Rectal smooth muscle tissue (tissue), 1 donor: ENCODE measurements at regions not wholly inside any gene's neighbourhood (a gene's known extent, or its start where the extent isn't known, plus 50 kb on each side); places are given as distances from the start of the nearest gene placed in this dataset.

ENCODE experiments used
- H3K27ac ChIP-seq: one replicate; pipeline ENCODE4 v1.7.0; 2013; ENCODE audit warnings: low read depth, low read length, inconsistent platforms
- H3K27me3 ChIP-seq: one replicate; pipeline ENCODE4 v1.7.0; 2013; ENCODE audit warnings: low read length; ENCODE audit not compliant: control insufficient read depth, insufficient read depth
- H3K36me3 ChIP-seq: one replicate; pipeline ENCODE4 v1.7.0; 2013; ENCODE audit warnings: low read length; ENCODE audit not compliant: control insufficient read depth, insufficient read depth
- H3K4me1 ChIP-seq: one replicate; pipeline ENCODE4 v1.7.0; 2013; ENCODE audit warnings: low read length; ENCODE audit not compliant: control insufficient read depth, insufficient read depth
- H3K4me3 ChIP-seq: one replicate; pipeline ENCODE4 v1.7.0; 2013; ENCODE audit warnings: low read length
- H3K9ac ChIP-seq: one replicate; pipeline ENCODE4 v1.7.0; 2013; ENCODE audit warnings: low read length

DNA sequence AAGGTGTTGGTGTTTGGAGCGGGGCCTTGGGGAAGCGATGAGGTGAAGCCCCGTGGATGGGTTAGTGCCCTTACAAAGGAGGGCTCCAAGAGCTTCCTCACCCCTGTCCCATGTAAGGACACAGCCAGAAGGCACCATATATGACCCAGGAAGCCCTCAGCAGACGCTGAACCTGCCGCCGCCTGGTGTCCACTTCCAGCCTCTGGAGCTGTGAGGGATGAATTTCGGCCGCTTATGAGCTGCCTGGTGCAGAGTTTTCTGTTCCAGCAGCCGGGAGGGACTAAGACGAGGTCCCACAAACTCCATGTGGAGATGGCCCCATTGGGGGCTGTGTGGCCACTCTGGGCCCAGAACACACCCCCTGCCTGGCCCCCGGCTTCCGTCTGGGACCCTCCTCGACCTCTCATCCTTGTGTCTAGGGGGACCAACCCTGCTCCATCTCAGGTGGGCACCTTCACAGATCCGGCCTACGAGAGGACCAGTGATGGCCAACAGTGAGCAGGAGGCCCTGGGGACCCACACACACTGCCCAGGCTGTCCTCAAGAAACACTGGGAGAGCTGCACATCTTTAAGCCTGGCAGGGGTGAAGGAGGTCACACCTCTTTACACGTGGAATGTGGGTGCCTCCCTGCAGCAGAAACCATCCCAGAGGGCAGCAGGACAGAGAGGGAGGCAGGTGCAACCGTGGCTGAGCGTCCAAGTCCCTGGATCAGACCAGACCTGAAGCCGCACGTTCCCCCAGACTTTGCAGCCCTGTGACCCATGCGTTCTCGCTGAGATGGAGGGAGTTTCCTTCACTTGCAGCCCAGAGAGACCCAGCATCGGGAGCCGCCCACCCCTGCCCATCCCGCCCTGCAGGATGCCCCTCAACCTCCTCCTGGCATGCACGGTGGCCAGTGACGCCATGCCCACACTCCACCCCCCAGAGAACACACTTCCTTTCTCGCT lies 96.1 kb downstream of the PDGFA start:
- no peaks in the 10 kb centered on the region for H3K27me3 ChIP-seq
- no peaks in the 10 kb centered on the region for H3K4me1 ChIP-seq
- H3K9ac ChIP-seq = no peak overlapping the region
- H3K36me3 ChIP-seq = no peaks in the 10 kb centered on the region
- H3K27ac ChIP-seq = no peak overlapping the region
- H3K4me3 ChIP-seq = no peak overlapping the region

DNA sequence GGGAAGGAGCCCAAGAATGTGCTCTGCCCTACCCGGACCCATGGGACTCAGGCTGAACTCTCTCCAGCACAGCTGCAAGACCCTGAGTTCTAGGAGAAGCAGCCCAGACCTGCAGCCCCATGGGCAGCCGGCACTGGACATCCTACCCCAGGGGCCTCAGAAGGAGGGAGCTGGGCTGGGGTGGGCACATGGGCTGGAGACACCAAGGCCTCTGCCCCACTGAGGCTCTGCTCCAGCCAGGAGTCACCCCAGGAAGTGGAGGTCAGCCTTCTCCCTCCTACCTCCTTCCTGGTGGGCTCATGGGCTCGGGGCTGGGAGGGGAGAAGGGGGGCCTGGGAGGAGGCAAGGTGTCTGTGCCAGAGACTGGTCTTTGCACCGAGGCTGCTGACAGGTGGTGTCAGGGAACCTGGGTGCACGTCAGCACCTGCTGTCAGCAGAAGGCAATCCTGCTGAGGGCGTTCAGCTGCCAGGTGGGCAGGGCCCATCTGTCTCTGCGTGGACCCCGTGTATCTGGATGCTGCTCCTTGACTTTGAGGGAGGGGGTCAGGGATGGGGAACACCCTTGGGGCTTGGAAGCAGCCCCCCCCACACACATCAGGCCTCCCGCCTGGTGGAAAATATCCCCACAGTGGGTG lies 95.2 kb downstream of the PDGFA start:
- H3K36me3 ChIP-seq = no peaks in the 10 kb centered on the region
- H3K9ac ChIP-seq = no peak overlapping the region
- no peaks in the 10 kb centered on the region for H3K4me1 ChIP-seq
- H3K27ac ChIP-seq = peak overlapping the region; percentile 21
- H3K4me3 ChIP-seq = no peak overlapping the region
- no peaks in the 10 kb centered on the region for H3K27me3 ChIP-seq

DNA sequence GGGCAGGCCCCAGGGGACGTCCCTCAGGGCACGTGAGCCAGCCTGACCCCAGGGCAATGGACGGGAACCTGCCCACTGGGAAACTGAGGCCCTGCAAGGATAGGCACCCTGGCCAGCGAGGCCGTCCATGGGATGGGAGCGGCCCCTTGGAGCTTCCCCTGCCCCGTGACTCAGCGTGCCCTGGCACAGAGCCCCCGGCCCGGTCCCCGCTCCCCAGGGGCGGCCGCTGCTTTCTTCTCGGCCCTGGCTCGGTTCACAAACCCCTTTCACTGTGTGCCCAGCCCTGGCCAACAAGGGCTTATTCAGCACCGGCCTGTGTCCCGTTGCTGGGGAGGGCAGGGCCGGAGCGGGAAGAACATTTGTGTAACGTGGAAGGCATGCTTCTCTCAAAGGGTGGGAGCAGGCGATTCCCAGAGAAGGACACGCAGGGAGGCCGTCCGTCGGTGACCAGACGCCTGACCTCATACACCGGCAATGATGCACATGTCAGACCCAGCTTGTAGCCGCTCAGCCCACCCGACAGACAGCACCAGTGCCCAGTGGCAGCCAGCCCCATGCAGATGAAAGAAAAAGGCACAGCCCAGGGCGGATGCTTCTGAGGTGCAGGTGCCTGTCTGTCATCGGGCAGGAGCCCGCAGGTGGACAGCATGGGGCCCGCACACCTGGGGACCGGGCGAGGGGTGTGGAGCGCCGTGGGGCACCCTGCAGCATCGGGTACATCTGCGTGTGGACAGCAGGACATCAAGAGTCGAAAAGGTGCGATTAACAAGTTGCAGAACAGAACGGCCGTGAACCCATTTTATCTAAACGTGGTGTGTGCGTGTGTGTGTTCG lies 94.5 kb downstream of the PDGFA start:
- Histone ChIP-seq H3K36me3 (no peaks in the 10 kb centered on the region), H3K9ac (no peak overlapping the region), H3K4me1 (no peaks in the 10 kb centered on the region), H3K27ac (peak overlapping the region; percentile 43), H3K4me3 (no peak overlapping the region), H3K27me3 (no peaks in the 10 kb centered on the region)

DNA sequence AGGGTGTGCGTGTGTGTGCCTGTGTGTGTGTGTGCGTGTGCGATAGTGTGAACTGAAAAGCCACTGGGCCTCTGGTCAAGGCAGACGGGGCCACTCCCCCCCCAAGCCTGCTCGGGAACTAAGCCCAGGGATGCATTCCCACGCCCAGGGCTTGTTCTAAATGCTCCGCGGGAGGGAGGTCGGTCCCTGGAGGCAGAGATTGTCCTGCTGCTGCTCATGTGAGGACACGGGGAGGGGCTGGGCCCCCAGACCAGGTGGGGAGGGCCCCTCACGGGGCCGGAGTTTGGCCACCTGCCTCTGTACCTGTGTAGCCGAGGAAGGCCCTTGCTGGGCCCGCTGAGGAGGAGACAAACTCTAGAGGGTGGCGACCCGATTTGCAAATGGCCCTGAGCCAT lies 93.9 kb downstream of the PDGFA start:
- no peak overlapping the region for H3K9ac ChIP-seq
- H3K4me3 ChIP-seq = no peak overlapping the region
- H3K4me1 ChIP-seq = no peaks in the 10 kb centered on the region
- peak overlapping the region; percentile 43 for H3K27ac ChIP-seq
- H3K36me3 ChIP-seq = no peaks in the 10 kb centered on the region
- H3K27me3 ChIP-seq = no peaks in the 10 kb centered on the region

DNA sequence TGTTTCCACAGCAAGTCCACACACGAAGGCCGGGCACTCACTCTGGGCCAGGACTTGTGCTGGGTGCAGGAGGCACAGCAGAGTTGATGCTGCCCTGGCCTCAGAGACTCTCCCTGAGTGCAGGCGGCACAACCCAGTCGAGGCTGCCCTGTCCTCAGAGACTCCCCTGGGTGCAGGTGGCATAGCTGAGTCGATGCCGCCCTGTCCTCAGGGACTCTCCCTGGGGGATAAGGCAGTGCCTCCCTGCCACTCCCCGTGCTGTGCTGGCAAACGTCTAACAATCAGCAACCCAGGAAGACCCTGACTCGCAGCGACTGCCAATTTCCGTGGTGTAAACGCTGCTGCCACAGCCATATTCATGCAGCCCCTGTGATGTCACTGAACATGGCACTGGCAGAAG lies 93.1 kb downstream of the PDGFA start:
- Histone ChIP-seq H3K27ac (no peak overlapping the region), H3K4me3 (no peak overlapping the region), H3K9ac (no peak overlapping the region), H3K36me3 (no peaks in the 10 kb centered on the region), H3K4me1 (no peaks in the 10 kb centered on the region), H3K27me3 (no peaks in the 10 kb centered on the region)

DNA sequence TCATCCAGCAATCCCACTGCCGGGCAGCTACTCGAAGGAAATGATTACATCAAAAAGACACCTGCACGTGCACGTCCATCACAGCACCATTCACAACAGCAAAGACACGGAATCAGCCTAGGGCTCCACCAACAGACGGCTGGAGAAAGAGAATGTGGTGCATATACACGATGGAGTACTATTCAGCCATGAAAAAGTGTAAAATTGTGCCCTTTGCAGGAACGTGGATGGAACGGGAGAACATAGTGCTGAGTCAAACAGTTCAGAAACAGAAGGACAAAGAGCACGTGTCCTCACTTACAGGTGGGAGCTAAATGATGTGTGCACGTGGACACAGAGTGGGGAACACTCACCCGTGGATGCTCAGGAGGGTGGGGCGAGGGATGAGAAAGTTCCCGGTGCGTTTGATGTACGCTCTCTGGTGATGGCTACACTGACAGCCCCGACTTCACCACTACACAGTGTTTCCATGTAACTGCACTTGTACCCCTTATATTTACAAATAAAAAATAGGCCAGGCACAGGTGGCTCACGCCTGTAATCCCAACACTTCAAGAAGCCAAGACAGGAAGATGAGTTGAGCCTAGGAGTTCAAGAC lies 92.0 kb downstream of the PDGFA start:
- Histone ChIP-seq H3K36me3 (no peaks in the 10 kb centered on the region), H3K27ac (no peak overlapping the region), H3K4me1 (no peaks in the 10 kb centered on the region), H3K9ac (no peak overlapping the region), H3K4me3 (no peak overlapping the region), H3K27me3 (no peaks in the 10 kb centered on the region)

DNA sequence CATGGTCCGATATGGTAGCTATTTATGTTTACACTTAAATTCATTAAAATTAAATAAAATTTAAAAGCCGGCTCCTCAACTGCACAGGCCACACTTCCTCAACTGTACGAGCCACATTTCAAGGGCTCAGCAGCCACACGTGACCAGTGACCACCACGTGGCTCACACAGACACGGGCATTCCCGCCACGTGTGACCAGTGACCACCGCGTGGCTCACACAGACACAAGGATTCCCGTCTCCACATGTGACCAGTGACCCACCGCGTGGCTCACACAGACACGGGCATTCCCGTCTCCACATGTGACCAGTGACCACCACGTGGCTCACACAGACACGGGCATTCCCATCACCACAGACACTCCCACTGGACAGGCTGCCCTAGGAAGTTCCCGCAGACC lies 91.3 kb downstream of the PDGFA start:
- no peak overlapping the region for H3K27ac ChIP-seq
- no peak overlapping the region for H3K9ac ChIP-seq
- H3K36me3 ChIP-seq = no peaks in the 10 kb centered on the region
- H3K27me3 ChIP-seq = no peaks in the 10 kb centered on the region
- H3K4me1 ChIP-seq = no peaks in the 10 kb centered on the region
- H3K4me3 ChIP-seq = no peak overlapping the region

DNA sequence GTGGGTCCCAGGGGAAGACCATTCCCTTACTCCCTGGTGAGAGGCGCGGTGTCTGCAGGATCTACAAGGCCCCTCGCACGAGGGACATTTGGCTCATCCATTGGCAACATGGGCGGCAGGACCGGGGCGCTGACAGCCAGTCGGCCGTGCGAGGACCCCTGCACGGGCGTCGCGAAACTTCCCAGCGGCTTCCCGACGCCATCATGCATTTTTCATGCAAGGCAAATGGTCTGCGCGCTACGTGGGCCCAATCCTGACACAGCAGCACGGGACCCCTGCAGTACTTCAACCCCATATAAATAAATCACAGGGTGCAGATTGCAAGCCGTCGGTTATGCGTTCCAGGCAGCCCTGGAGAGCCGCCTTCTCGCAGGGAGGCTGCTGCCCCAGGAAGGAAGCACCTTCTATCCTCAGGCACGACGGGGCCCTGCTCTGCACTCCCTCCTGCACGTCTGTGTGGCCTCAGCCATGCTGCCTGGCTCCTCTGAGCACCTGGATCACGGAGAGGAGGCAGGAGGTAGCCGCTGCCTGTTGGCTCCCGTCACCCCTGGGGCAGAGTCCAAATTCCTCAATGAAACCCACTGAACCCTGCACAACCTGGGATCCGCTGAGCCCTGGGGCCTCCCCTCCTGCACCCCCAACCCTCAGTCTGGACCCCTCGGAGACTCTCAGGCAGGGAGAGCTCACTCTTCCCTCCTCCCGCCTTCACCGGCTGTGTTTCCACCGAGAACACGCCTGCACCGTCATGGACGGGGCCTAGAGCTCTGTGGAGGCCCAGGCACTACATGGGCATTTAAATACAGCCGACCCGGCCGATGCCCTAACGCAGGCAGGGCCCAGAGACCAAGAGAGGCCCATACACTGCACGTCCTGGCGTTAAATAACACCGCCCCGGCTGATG lies 90.5 kb downstream of the PDGFA start:
- no peaks in the 10 kb centered on the region for H3K36me3 ChIP-seq
- H3K4me1 ChIP-seq = no peaks in the 10 kb centered on the region
- H3K4me3 ChIP-seq = no peak overlapping the region
- no peaks in the 10 kb centered on the region for H3K27me3 ChIP-seq
- no peak overlapping the region for H3K9ac ChIP-seq
- no peak overlapping the region for H3K27ac ChIP-seq

DNA sequence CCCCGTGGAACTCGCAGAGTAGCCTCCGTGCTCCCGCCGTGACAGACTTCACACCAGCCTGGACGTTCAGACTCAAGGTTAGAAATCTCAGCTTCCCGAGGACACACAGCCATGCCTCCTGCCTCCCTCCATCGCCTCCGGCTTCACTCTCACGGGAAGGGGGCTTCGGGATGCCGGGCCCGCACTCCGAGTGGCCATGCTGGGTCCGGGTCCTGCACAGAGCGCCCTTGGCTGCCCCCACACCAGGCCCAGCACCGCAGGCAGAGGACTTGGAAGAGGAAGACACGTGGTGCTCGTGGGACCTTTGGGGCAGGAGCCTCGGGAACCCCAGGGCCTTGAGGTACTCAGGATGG lies 89.8 kb downstream of the PDGFA start:
- Histone ChIP-seq H3K27ac (no peak overlapping the region), H3K4me1 (no peaks in the 10 kb centered on the region), H3K36me3 (no peaks in the 10 kb centered on the region), H3K27me3 (no peaks in the 10 kb centered on the region), H3K4me3 (no peak overlapping the region), H3K9ac (no peak overlapping the region)

DNA sequence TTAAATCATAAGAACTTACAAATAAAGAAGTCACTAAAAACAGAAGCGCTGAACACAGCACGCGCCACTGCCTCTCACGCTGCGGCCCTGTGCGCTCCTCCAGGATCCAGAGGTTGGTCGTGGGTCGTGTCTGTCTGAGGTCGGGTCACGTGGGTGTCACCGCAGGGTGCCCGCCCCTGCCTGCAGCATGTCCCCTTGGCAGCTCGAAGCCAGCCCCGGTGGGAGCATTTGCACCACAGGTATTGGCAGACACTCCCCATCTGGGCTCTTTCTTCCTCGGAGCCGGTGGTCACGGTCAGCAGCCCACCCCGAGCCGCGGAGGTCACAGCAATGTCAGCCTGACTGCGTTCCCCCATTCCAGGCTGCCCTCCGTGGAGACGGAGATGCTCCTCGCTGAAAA lies 88.6 kb downstream of the PDGFA start:
- Histone ChIP-seq H3K9ac (no peak overlapping the region), H3K4me3 (no peak overlapping the region), H3K27ac (no peak overlapping the region), H3K4me1 (no peaks in the 10 kb centered on the region), H3K27me3 (no peaks in the 10 kb centered on the region), H3K36me3 (no peaks in the 10 kb centered on the region)

DNA sequence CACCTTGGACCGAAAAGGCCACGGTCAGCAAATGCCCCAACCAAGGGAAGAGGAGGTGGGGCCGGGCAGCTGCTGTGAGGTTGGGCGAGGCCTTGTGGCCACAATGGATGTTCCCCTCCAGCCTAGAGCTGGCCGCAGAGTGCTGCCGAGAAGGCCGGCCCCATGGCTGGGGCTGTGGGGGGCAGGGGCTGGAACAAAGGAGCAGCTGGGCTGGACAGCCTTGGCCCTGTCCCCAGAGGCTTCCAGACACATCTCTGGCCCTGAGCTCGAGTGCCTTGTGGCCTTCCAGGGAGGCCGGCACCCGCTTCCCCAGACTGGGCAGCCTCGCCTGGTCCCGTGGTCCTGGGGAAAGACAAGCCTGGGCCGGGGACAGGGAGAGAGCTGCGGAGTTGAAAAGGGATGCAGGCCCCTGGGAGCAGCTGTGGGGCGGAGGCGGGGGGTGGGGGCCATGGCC lies 88.0 kb downstream of the PDGFA start:
- H3K9ac ChIP-seq = no peak overlapping the region
- H3K36me3 ChIP-seq = no peaks in the 10 kb centered on the region
- no peaks in the 10 kb centered on the region for H3K4me1 ChIP-seq
- no peaks in the 10 kb centered on the region for H3K27me3 ChIP-seq
- H3K4me3 ChIP-seq = no peak overlapping the region
- no peak overlapping the region for H3K27ac ChIP-seq
